Left kidney (tissue), 1 donor: ENCODE measurements at regions not wholly inside any gene's neighbourhood (a gene's known extent, or its start where the extent isn't known, plus 50 kb on each side); places are given as distances from the start of the nearest gene placed in this dataset.
"Not testable (repeated sequence)": the region's sequence is repeated elsewhere in the genome, so short reads cannot be mapped to it uniquely, and the experiment has no call there.

Experiments
- DNase-seq: peaks from one replicate; pipeline ENCODE4 v3.0.0-alpha.2; 2013

DNA sequence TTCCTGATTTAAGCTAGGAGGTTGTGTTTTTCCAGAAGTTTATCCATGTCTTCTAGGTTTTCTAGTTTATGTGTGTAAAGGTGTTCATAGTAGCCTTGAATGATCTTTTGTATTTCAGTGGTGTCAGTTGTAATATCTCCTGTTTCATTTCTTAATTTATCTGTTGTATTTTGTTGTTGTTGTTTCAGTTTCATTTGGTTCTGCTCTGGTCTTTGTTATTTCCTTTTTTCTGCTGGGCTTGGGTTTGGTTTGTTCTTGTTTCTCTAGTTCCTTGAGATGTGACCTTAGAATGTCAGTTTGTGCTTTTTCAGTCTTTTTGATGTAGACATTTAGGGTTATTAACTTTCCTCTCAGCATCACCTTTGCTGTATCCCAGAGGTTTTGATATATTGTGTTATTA lies 62.8 kb downstream of the SCP2D1 start:
- DNase-seq: not testable (repeated sequence)

GRCh38 chr20:18879262-18879661 lies 65.7 kb downstream of the SCP2D1 start:
- DNase-seq: no peak

- no peak for DNase-seq
Observed at GRCh38 chr20:18886756-18887155, 73.2 kb downstream of the SCP2D1 start.

GRCh38 chr20:18901980-18902737 lies 88.6 kb downstream of the SCP2D1 start:
- DNase-seq: no peak

DNA sequence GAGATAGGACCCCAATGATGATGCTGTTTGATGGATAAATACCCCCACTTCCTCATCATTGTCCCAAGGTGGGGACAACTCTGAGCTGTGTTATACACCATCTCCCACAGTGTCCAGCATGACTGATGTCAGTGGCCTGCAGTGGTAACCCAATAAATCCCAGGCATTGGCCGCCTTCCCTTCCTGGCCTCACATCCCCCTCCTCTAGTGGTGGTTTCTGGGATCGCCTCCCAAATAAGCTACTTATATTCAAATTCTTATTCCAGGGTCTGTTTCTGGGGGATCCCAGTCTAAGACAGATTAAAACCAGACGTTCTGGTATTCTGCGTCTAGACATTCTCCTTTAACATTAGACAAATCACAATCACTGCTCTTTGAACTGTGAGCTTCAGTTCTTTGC lies 90.6 kb downstream of the SCP2D1 start:
- no peak for DNase-seq

DNA sequence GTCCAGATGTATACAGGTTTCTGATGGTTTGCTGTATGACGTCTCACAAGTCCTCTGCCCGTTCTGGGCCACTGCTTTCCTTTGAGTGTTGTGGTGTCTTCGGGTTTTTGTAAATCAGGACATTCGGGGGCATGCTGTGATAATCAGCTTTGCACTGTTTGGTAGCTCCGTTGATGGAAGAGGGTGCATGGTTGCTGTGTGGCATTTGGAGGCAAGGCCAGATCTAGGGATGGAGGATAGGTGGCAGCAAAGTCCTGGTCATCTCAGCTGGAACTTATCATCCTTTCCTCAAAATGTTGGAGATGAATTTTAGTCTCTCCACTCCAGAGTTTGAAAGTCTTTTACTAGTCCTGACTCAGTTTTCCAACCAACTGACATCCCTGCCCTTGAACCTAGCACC lies 91.0 kb downstream of the SCP2D1 start:
- no peak for DNase-seq

GRCh38 chr20:18906046-18906445 lies 92.5 kb downstream of the SCP2D1 start:
- DNase-seq: no peak

DNA sequence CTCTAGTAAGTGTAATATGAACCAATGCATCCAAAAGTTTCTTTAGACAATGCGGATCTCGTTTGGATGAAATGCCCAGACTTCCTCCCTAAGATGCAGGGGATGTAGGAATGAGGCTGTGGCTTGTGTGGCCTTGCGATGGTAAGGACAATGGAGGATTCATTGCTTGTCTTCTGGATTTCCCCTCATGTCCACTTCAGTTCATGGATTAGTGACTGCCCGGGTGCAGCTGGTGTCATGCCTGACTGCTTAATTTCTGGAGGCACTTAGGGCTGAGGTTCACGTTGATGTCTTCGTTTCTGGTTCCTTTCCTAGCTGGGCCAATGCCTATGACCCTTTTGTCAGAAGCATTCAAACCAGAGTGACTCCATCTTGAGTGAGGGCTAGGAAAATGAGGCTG lies 93.8 kb downstream of the SCP2D1 start:
- DNase-seq: no peak

DNA sequence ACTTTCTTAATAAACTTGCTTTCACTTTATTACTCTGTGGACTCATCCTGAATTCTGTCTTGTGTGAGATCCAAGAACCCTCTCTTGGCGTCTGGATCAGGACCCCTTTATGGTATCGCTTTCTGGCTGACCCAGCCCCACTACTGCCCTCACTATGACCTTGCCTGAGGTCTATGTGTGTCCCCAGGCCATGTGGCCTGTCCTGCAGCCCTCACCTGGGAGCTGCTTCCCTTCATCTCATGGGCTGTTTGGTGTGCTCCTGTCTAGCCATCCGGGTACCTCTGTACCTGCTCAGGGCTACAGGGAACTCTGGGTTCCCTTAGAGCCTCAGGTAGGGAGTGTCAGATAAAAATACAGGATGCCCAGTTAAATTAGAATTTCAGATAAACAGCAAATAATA lies 94.5 kb downstream of the SCP2D1 start:
- no peak for DNase-seq

GRCh38 chr20:18909254-18909653 lies 95.7 kb downstream of the SCP2D1 start:
- no peak for DNase-seq

GRCh38 chr20:18913701-18914100 lies 100.1 kb downstream of the SCP2D1 start:
- no peak for DNase-seq

DNA sequence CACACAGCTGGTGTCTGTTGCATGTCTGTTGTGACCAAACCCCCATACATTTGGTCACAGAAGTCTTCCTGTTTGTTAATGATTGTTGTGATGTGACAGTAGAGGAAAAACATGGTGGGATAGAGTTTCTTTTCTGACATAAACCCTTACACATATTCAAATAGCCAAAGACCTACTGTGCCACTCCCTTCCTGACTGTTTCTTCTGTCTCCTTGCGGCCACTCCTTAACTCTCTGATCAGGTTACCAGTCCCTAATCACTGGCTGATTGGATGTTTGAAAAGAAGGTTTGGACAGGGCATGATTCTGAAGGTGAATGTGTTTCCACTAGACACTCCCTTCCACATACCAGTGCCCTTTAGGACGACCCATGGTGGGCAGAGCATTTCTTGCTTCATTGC lies 101.2 kb downstream of the SCP2D1 start:
- DNase-seq: no peak

GRCh38 chr20:18916886-18917750 lies 103.5 kb downstream of the SCP2D1 start:
- DNase-seq: peak; percentile 42

DNA sequence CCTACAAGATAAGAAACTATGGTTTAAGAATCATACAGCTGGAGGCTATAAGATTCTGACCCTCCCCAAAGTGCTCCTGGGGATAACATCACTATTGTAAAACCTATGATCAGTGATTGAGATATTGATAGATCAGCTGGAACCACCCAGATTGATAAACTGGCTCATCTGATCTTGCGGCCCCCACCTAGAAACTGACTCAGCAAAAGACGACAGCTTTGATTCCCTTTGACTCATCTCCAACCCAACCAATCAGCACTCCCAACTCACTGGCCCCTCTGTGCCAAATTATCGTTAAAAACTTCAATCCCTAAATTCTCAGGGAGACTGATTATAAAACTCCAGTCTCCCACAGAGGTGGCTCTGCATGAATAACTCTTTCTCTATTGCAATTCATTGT lies 106.4 kb downstream of the SCP2D1 start:
- DNase-seq: no peak

DNA sequence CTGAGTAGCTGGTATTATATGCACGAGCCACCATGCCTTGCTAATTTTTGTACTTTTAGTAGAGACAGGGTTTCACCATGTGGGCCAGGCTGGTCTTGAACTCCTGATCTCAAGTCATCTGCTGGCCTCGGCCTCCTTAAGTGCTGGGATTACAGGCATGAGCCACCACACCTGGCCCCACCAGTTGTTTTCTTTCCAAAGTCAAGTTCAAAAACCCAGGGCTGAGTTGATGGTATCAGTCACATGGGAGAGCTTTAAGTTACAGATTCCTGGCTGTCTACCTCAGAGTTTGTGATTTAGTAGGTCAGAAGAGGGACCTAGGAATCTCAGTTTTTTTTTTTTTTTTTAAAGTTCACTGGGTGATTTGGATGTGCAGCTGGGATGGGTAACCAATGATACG lies 107.7 kb downstream of the SCP2D1 start:
- peak; percentile 31 for DNase-seq

DNA sequence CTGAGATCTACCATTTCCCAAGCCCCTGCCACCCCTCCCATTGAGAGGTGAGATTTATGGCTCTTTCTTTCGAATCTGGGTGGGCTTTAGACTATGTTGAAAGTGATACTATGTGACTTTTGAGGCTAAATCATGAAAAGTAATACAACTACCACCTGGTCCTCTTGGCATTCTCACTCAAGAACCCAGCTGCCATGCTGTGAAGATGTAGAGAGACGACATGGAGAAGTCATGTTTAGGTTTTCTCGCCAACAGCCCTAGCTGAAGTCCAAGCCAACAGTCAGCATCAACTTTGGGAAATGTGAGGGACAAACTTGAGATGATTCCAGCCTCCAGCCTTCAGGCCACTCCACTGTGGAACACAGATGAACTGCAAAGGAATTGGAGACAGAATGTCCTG lies 108.7 kb downstream of the SCP2D1 start:
- peak; percentile 22 for DNase-seq

GRCh38 chr20:18922898-18923297 lies 109.3 kb downstream of the SCP2D1 start:
- no peak for DNase-seq

- no peak for DNase-seq
Observed at GRCh38 chr20:18926965-18927364, 113.4 kb downstream of the SCP2D1 start.

DNA sequence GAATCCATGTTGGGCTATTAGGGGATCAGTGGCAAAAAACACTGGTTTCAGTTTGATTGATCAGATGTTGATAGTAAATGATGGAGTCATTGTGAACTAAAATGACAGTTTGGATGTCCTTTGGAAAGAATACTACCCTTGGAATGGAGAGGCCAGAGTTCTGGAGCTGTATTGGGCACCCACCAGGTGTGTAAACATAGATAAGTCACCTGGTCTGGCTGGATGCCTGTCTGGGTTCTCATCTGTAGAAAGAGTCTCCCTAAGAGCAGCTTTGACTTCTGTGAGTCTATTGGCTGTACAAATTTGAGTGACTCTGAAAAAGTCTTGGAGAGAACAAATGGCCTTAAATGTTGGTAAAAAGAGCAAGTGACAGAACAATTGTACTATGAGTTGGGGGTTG lies 115.0 kb downstream of the SCP2D1 start:
- no peak for DNase-seq

- DNase-seq: no peak
Observed at GRCh38 chr20:18929800-18930199, 116.2 kb downstream of the SCP2D1 start.

GRCh38 chr20:18943542-18943941 lies 130.0 kb downstream of the SCP2D1 start:
- no peak for DNase-seq

DNA sequence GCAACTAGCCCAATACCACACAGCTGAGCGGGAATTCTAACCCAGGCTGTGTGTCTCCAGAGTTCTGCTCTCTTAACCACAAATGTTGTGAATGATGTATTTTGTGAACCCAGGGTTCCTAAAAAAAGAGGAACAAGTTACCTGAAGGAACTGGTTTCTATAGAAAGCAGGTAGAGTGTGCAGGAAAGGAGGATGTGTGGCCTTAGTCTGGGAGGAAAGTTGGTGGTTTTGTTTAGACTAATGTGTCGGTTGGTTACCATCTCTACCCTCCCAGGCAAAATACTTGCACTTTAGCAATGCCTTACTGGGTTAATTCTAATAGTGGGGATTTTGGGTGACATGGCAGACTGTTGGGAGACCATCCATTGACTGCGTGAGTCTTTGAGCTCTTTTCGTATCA lies 143.3 kb downstream of the SCP2D1 start:
- DNase-seq: no peak

GRCh38 chr20:18957328-18957727 lies 143.7 kb downstream of the SCP2D1 start:
- DNase-seq: no peak

DNA sequence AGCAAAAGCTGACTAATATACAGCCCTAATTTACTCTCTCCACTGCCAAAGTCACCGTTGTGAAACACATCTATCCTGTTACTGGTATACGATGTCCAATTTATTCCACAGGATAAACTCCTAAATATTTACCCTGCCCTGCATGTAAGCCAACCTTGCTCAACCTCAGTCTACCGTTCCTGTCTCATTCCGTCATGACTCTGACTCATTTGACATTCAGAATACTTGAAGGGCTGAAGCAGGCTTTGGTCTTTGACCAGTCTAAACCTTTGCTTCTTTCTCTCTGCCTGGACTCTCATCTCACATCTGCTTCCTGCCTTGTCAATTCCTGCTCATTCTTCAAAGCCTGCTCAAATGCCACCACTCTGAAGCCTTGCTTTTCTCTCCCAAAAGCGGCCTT lies 157.5 kb downstream of the SCP2D1 start:
- DNase-seq: no peak
